ENCODE measurements at regions not wholly inside any gene's neighbourhood (a gene's known extent, or its start where the extent isn't known, plus 50 kb on each side); places are given as distances from the start of the nearest gene placed in this dataset.

- TF ChIP-seq CTCF (IDR thresholded peaks at IDR 0.05; ENCODE audit: unreplicated experiment): no peak
- CTCF ChIA-PET: no interaction called here
- no TSS peak for BruUV-seq (replicated peaks)
- Mint-ChIP-seq H3K4me1 (ENCODE audit: low read depth, unreplicated experiment) (peaks cover 8% of the 10 kb centered on the region), H3K4me3 (ENCODE audit: low read depth, unreplicated experiment) (no peak overlapping the region), H3K9me3 (ENCODE audit: low read depth, unreplicated experiment) (no peaks in the 10 kb centered on the region), H3K27me3 (ENCODE audit: unreplicated experiment) (no peaks in the 10 kb centered on the region), H3K27ac (ENCODE audit: unreplicated experiment) (no peak overlapping the region), H3K36me3 (ENCODE audit: insufficient read depth, unreplicated experiment) (no peaks in the 10 kb centered on the region)
- intact Hi-C loops (cut with micrococcal nuclease; ENCODE audit: unreplicated experiment): no loop called here
- no peak for DNase-seq
Observed at GRCh38 chr4:89665662-89666061, 171.3 kb downstream of the SNCA start.

- Mint-ChIP-seq H3K27me3 (ENCODE audit: unreplicated experiment) (no peaks in the 10 kb centered on the region), H3K4me3 (ENCODE audit: low read depth, unreplicated experiment) (no peak overlapping the region), H3K4me1 (ENCODE audit: low read depth, unreplicated experiment) (peaks cover 8% of the 10 kb centered on the region), H3K9me3 (ENCODE audit: low read depth, unreplicated experiment) (no peaks in the 10 kb centered on the region), H3K27ac (ENCODE audit: unreplicated experiment) (no peak overlapping the region), H3K36me3 (ENCODE audit: insufficient read depth, unreplicated experiment) (no peaks in the 10 kb centered on the region)
- intact Hi-C loops (cut with micrococcal nuclease; ENCODE audit: unreplicated experiment): no loop called here
- BruUV-seq (replicated peaks): no TSS peak
- CTCF ChIA-PET: no interaction called here
- no peak for TF ChIP-seq CTCF (IDR thresholded peaks at IDR 0.05; ENCODE audit: unreplicated experiment)
- DNase-seq: no peak
Observed at GRCh38 chr4:89664521-89664920, 172.4 kb downstream of the SNCA start.

GRCh38 chr4:89661173-89661899 lies 175.6 kb downstream of the SNCA start:
- DNase-seq: no peak
- intact Hi-C loops (cut with micrococcal nuclease; ENCODE audit: unreplicated experiment): no loop called here
- Mint-ChIP-seq H3K27me3 (ENCODE audit: unreplicated experiment) (no peaks in the 10 kb centered on the region), H3K9me3 (ENCODE audit: low read depth, unreplicated experiment) (no peaks in the 10 kb centered on the region), H3K36me3 (ENCODE audit: insufficient read depth, unreplicated experiment) (no peaks in the 10 kb centered on the region), H3K4me1 (ENCODE audit: low read depth, unreplicated experiment) (peaks cover 8% of the 10 kb centered on the region), H3K27ac (ENCODE audit: unreplicated experiment) (no peak overlapping the region), H3K4me3 (ENCODE audit: low read depth, unreplicated experiment) (no peak overlapping the region)
- TF ChIP-seq CTCF (IDR thresholded peaks at IDR 0.05; ENCODE audit: unreplicated experiment): no peak
- BruUV-seq (replicated peaks): no TSS peak
- CTCF ChIA-PET: interaction anchor here (0.8 kb wide), 1 partner anchor 598 kb away, joined by 5 read pairs; no protein-coding TSS in a partner anchor

DNA sequence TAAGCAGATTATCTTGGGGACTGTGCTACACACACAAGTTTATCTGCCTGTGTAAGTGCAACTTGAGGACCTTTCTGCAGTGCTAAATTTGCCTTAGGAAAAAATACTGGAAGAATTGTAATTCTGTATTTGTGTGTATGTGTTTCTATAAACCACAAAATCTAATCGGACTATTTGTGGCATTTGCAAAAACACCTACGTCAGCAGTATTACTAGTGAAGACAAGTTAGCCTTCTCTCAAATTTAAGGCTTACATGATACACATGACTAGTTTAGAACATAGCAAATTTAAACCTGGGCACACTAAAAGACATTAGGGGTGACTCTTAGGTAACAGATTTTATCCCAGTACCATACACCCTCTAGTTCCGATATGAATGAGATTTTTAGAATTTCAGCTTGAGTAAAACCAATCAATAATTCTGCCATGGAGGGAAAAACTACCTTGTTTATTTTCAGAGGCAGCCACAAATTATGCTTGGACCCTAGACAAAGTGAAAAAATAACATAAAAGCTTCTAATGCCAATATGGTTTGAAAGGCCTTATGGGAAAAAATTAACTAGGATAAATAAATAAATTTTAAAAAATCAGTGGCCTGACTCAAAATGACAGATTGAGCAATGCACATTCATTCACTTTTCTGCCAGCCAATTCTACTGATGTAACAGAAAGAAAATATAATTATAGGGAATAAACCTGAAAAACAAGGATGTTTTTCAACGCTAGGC lies 176.4 kb downstream of the SNCA start:
- Mint-ChIP-seq H3K36me3 (ENCODE audit: insufficient read depth, unreplicated experiment) (no peaks in the 10 kb centered on the region), H3K4me3 (ENCODE audit: low read depth, unreplicated experiment) (no peak overlapping the region), H3K9me3 (ENCODE audit: low read depth, unreplicated experiment) (no peaks in the 10 kb centered on the region), H3K27me3 (ENCODE audit: unreplicated experiment) (no peaks in the 10 kb centered on the region), H3K27ac (ENCODE audit: unreplicated experiment) (no peak overlapping the region), H3K4me1 (ENCODE audit: low read depth, unreplicated experiment) (peaks cover 8% of the 10 kb centered on the region)
- no peak for DNase-seq
- no TSS peak for BruUV-seq (replicated peaks)
- intact Hi-C loops (cut with micrococcal nuclease; ENCODE audit: unreplicated experiment): no loop called here
- CTCF ChIA-PET: no interaction called here
- no peak for TF ChIP-seq CTCF (IDR thresholded peaks at IDR 0.05; ENCODE audit: unreplicated experiment)

Measured in Calu3 (cell line).